ENCODE measurements at regions not wholly inside any gene's neighbourhood (a gene's known extent, or its start where the extent isn't known, plus 50 kb on each side); places are given as distances from the start of the nearest gene placed in this dataset.

DNA sequence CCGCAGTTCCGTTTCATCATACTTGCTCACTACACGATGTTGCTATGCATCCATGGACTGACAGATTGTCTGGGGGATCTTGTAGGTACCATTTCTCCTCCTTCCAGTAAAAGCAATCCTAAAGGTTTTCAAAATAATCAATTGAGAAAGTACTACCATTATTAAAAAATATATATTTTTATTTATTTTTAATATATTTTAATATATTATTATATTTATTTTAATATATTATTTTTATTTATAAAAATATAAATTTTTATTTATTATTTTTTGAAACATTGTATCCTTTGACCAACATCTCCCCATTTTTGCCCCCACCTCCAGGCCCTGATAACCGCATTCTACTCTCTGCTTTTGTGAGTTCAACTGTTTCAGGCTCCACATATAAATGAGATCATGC, 237.6 kb upstream of the IRX4 start:
- H3K27me3 ChIP-seq (ENCODE audit: insufficient read depth, low read length) = no peaks in the 10 kb centered on the region
- TF ChIP-seq, protein P1, sequence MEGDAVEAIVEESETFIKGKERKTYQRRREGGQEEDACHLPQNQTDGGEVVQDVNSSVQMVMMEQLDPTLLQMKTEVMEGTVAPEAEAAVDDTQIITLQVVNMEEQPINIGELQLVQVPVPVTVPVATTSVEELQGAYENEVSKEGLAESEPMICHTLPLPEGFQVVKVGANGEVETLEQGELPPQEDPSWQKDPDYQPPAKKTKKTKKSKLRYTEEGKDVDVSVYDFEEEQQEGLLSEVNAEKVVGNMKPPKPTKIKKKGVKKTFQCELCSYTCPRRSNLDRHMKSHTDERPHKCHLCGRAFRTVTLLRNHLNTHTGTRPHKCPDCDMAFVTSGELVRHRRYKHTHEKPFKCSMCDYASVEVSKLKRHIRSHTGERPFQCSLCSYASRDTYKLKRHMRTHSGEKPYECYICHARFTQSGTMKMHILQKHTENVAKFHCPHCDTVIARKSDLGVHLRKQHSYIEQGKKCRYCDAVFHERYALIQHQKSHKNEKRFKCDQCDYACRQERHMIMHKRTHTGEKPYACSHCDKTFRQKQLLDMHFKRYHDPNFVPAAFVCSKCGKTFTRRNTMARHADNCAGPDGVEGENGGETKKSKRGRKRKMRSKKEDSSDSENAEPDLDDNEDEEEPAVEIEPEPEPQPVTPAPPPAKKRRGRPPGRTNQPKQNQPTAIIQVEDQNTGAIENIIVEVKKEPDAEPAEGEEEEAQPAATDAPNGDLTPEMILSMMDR (IDR thresholded peaks at IDR 0.05; ENCODE audit: low read length) = no peak
- no peak for TF ChIP-seq EZH2 (IDR thresholded peaks at IDR 0.05; ENCODE audit: borderline replicate concordance, low read length)
- H3K9me2 ChIP-seq (ENCODE audit: low read depth, low read length) = no peaks in the 10 kb centered on the region
- H2AFZ ChIP-seq (ENCODE audit: low read length) = no peak overlapping the region
- H3K9ac ChIP-seq (ENCODE audit: low read length) = no peak overlapping the region
- H4K20me1 ChIP-seq (ENCODE audit: insufficient read depth, low read length) = no peaks in the 10 kb centered on the region
- H3K27ac ChIP-seq (ENCODE audit: low read depth, low read length, poor library complexity, severe bottlenecking) = no peak overlapping the region
- H3F3A ChIP-seq (ENCODE audit: insufficient read depth, low read length) = no peaks in the 10 kb centered on the region
- no peaks in the 10 kb centered on the region for H3K79me2 ChIP-seq (ENCODE audit: insufficient read depth, low read length)
- H3K36me3 ChIP-seq (ENCODE audit: insufficient read depth, low read length) = no peaks in the 10 kb centered on the region
- H3K4me1 ChIP-seq (ENCODE audit: insufficient read depth, low read length, severe bottlenecking) = no peaks in the 10 kb centered on the region
- H3K4me3 ChIP-seq (ENCODE audit: low read depth, low read length, poor library complexity, severe bottlenecking) = no peak overlapping the region
- H3K9me3 ChIP-seq (ENCODE audit: low read length) = no peaks in the 10 kb centered on the region
- no peak overlapping the region for H3K4me2 ChIP-seq (ENCODE audit: low read length)

DNA sequence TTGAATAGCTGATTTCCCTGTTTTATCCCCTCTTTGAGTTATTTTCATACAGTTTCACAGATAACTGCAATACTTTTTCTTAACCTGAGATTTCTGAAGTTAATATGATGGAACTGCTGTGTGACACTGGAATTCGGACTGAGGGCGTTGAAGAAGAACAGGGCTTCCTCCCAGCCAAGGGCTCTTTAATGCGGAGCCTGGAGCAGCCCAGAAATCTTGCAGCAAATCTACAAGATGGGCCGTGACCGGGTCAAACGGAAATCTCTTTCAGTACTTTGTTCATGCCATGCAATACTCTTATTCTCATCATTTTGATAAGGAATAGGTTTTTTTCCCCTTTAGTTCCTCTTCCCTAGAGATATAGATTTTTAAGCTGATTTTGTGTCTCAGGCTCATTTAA, 236.8 kb upstream of the IRX4 start:
- Histone ChIP-seq H3K9ac (ENCODE audit: low read length) (no peak overlapping the region), H3F3A (ENCODE audit: insufficient read depth, low read length) (no peaks in the 10 kb centered on the region), H3K9me3 (ENCODE audit: low read length) (no peaks in the 10 kb centered on the region), H3K9me2 (ENCODE audit: low read depth, low read length) (no peaks in the 10 kb centered on the region), H3K4me3 (ENCODE audit: low read depth, low read length, poor library complexity, severe bottlenecking) (no peak overlapping the region), H3K79me2 (ENCODE audit: insufficient read depth, low read length) (no peaks in the 10 kb centered on the region), H2AFZ (ENCODE audit: low read length) (no peak overlapping the region), H3K27ac (ENCODE audit: low read depth, low read length, poor library complexity, severe bottlenecking) (no peak overlapping the region), H3K4me1 (ENCODE audit: insufficient read depth, low read length, severe bottlenecking) (no peaks in the 10 kb centered on the region), H4K20me1 (ENCODE audit: insufficient read depth, low read length) (no peaks in the 10 kb centered on the region), H3K4me2 (ENCODE audit: low read length) (no peak overlapping the region), H3K27me3 (ENCODE audit: insufficient read depth, low read length) (no peaks in the 10 kb centered on the region), H3K36me3 (ENCODE audit: insufficient read depth, low read length) (no peaks in the 10 kb centered on the region)
- no peak for TF ChIP-seq EZH2 (IDR thresholded peaks at IDR 0.05; ENCODE audit: borderline replicate concordance, low read length)
- TF ChIP-seq, protein P1 (IDR thresholded peaks at IDR 0.05; ENCODE audit: low read length) = no peak

DNA sequence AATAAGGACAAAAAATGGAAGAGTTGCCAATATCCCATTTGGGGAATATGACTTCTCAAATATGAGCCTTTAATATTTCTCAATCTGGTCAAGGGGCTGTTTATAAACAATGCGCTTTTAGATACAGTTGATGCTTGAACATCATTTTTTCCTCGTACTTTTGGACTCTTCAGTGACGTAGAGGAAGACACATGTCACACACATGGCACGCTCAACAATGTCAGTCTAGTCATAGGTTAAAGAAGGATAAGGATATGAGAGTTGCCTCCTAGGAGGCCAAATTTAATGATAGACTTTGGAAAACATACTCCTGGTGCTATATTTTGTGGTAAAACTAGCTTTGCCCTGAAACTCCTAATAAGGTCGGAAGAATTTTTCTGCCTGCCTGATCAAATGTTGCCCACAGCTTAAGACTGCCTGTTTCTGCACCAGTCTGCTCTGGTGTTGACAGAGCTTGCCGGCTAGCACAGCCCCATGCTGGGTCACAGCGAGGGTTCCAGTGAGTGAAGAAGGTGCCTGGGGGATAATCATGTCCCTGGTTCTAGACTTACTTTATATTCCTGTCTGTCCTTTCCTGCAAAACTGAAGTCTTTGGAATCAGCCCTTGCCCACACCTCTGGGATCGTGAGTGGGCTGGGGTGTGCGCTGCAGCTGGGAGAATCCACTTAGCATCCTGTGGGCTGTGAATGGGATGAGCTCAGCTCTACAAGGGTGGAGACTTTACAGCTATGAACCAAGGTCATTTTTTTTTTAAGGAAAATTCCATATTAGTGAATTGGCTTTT, 230.8 kb upstream of the IRX4 start:
- TF ChIP-seq EZH2 (IDR thresholded peaks at IDR 0.05; ENCODE audit: borderline replicate concordance, low read length) = no peak
- TF ChIP-seq, protein P1 (IDR thresholded peaks at IDR 0.05; ENCODE audit: low read length) = no peak
- Histone ChIP-seq H4K20me1 (ENCODE audit: insufficient read depth, low read length) (no peaks in the 10 kb centered on the region), H2AFZ (ENCODE audit: low read length) (no peak overlapping the region), H3F3A (ENCODE audit: insufficient read depth, low read length) (no peaks in the 10 kb centered on the region), H3K79me2 (ENCODE audit: insufficient read depth, low read length) (no peaks in the 10 kb centered on the region), H3K4me2 (ENCODE audit: low read length) (no peak overlapping the region), H3K27ac (ENCODE audit: low read depth, low read length, poor library complexity, severe bottlenecking) (no peak overlapping the region), H3K36me3 (ENCODE audit: insufficient read depth, low read length) (no peaks in the 10 kb centered on the region), H3K27me3 (ENCODE audit: insufficient read depth, low read length) (no peaks in the 10 kb centered on the region), H3K9ac (ENCODE audit: low read length) (no peak overlapping the region), H3K4me1 (ENCODE audit: insufficient read depth, low read length, severe bottlenecking) (no peaks in the 10 kb centered on the region), H3K4me3 (ENCODE audit: low read depth, low read length, poor library complexity, severe bottlenecking) (no peak overlapping the region), H3K9me2 (ENCODE audit: low read depth, low read length) (no peaks in the 10 kb centered on the region), H3K9me3 (ENCODE audit: low read length) (no peaks in the 10 kb centered on the region)

Data from OCI-LY1 (cell line).